Glomerular endothelial cell (primary cell): ENCODE measurements at regions not wholly inside any gene's neighbourhood (a gene's known extent, or its start where the extent isn't known, plus 50 kb on each side); places are given as distances from the start of the nearest gene placed in this dataset.

Experiments used
- DNase-seq: peaks from one replicate; pipeline ENCODE4 v3.0.0-alpha.2; 2011; ENCODE audit warnings: low read depth, low spot score; ENCODE audit errors: extremely low read depth

- DNase-seq, result no peak
These were observed 263.6 kb downstream of the TBL1XR1 start for GRCh38 chr3:176933704-176934103.

- DNase-seq, result no peak
These were observed 264.8 kb downstream of the TBL1XR1 start for GRCh38 chr3:176932433-176932832.

GRCh38 chr3:176931991-176932390, 265.3 kb downstream of the TBL1XR1 start:
- no peak for DNase-seq

- no peak for DNase-seq
These were observed 266.3 kb downstream of the TBL1XR1 start for GRCh38 chr3:176930942-176931341.

GRCh38 chr3:176928582-176928931, 268.7 kb downstream of the TBL1XR1 start:
- no peak for DNase-seq

- DNase-seq, result no peak
These were observed 269.3 kb downstream of the TBL1XR1 start for GRCh38 chr3:176927706-176928581.

- no peak for DNase-seq
These were observed 270.0 kb downstream of the TBL1XR1 start for GRCh38 chr3:176927280-176927679.

- DNase-seq, result no peak
These were observed 270.6 kb downstream of the TBL1XR1 start for GRCh38 chr3:176926688-176927087.

- DNase-seq, result no peak
These were observed 271.2 kb downstream of the TBL1XR1 start for GRCh38 chr3:176926034-176926433.

GRCh38 chr3:176920766-176921160, 276.5 kb downstream of the TBL1XR1 start:
- no peak for DNase-seq

- no peak for DNase-seq
These were observed 277.2 kb downstream of the TBL1XR1 start for GRCh38 chr3:176919836-176920765.

GRCh38 chr3:176916777-176917176, 280.5 kb downstream of the TBL1XR1 start:
- DNase-seq, result no peak

- no peak for DNase-seq
These were observed 282.5 kb downstream of the TBL1XR1 start for GRCh38 chr3:176914764-176915163.

- no peak for DNase-seq
These were observed 285.7 kb downstream of the TBL1XR1 start for GRCh38 chr3:176911579-176911978.

- DNase-seq, result no peak
These were observed 288.2 kb downstream of the TBL1XR1 start for GRCh38 chr3:176909044-176909443.

GRCh38 chr3:176906046-176906905, 291.0 kb downstream of the TBL1XR1 start:
- DNase-seq, result peak; percentile 51

- DNase-seq, result no peak
These were observed 292.0 kb downstream of the TBL1XR1 start for GRCh38 chr3:176905331-176905730.

- DNase-seq, result no peak
These were observed 292.8 kb downstream of the TBL1XR1 start for GRCh38 chr3:176904506-176904905.

GRCh38 chr3:176896640-176897039, 300.6 kb downstream of the TBL1XR1 start:
- DNase-seq, result no peak

- no peak for DNase-seq
These were observed 301.1 kb downstream of the TBL1XR1 start for GRCh38 chr3:176896165-176896564.

GRCh38 chr3:176879710-176880109, 317.6 kb downstream of the TBL1XR1 start:
- DNase-seq, result no peak
